Choroid plexus epithelial cell (primary cell): ENCODE measurements at regions not wholly inside any gene's neighbourhood (a gene's known extent, or its start where the extent isn't known, plus 50 kb on each side); places are given as distances from the start of the nearest gene placed in this dataset.
A peak's percentile ranks its signal among the peaks of the same experiment; 100 is the strongest.

Experiments
- DNase-seq: peaks from one replicate; pipeline ENCODE4 v3.0.0-alpha.2; 2010; ENCODE audit warnings: low read depth
- H3K4me3 ChIP-seq: 2 replicates; pipeline ENCODE4 v1.5.1; 2011; ENCODE audit warnings: low read depth, mild to moderate bottlenecking, control low read depth, low read length, moderate library complexity
- TF ChIP-seq, protein P1 (sequence below): conservative IDR thresholded peaks from 2 replicates; pipeline ENCODE4 v1.5.1; 2011; ENCODE audit warnings: low read depth, mild to moderate bottlenecking, control low read depth, inconsistent platforms, low read length, moderate library complexity

DNA sequence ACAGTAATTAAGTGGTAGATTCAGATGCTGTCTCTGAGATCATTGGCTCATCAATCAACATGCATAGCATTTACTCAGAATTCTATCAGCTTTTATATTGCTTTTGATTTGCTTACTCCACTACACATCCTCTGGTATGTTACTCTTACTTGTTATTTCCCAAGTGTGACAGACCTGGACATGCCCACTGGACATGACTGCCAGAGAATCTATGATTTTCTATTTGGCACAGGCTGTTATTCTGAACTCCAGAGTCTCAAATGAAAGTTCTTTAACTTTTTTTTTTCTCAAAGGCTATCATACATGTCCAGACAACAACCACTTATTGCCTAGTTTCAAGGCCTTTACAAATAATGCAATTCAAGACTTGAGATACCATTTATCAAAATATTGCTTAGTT lies 116.1 kb upstream of the ARHGAP24 start:
- no peak for DNase-seq
- H3K4me3 ChIP-seq, result no peak overlapping the region
- TF ChIP-seq, protein P1, sequence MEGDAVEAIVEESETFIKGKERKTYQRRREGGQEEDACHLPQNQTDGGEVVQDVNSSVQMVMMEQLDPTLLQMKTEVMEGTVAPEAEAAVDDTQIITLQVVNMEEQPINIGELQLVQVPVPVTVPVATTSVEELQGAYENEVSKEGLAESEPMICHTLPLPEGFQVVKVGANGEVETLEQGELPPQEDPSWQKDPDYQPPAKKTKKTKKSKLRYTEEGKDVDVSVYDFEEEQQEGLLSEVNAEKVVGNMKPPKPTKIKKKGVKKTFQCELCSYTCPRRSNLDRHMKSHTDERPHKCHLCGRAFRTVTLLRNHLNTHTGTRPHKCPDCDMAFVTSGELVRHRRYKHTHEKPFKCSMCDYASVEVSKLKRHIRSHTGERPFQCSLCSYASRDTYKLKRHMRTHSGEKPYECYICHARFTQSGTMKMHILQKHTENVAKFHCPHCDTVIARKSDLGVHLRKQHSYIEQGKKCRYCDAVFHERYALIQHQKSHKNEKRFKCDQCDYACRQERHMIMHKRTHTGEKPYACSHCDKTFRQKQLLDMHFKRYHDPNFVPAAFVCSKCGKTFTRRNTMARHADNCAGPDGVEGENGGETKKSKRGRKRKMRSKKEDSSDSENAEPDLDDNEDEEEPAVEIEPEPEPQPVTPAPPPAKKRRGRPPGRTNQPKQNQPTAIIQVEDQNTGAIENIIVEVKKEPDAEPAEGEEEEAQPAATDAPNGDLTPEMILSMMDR, result no peak

DNA sequence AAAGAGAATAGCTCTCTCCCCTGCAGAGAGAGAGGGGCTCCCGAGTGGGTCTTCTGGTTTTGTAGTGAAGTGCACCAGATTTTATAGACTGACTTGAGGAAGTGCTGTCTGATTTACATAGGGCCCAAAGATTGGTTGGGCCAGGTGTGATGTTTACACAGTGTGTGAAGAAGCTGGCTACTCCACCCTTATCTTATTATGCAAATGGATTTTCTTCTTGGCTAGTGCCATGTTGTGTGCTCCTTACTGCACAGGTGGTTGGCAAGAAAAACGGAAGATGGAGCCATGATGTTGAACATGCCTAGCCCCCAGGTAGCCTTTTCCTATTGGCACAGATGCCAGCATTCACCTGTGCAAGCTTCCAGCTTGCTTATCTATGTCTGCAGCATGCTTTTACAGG lies 112.4 kb upstream of the ARHGAP24 start:
- DNase-seq, result no peak
- H3K4me3 ChIP-seq, result no peak overlapping the region
- TF ChIP-seq, protein P1, result no peak

DNA sequence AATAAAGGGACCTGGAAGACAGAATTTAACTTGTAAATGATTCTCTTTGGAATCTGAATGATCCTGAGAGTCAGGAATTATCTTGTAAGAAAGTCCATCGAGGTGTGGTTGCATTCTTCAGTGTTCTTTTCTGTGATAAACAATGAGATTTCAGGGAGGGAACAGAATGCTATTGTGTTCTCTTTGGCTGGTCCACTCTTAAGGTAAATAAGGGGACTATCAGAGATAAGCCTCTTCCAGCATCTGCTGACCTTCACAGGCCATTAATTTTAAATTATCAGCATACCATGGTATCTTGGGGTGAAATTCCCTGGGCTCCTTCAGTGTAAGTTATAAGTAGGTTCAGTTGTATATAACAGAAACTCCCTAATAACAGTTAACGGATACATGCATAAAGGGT lies 107.1 kb upstream of the ARHGAP24 start:
- TF ChIP-seq, protein P1, result no peak

DNA sequence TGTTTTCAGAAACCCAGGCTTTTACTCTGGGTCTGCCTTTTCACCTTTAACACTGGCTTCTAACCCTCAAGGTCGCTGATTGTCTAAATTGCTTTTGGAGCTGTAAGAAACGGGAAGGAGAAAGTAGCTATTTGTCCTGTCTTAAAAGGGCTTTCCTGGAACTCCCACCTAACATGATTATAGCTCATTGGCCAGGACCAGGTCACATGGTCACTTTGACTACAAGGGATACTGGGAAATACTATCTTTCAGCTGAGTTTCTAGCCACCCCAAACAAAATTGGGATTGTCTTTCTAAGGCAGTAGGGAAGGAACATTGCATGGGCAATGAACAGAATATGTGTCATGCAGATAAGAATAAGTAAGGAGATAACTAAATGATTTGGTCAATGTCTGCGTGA lies 106.7 kb upstream of the ARHGAP24 start:
- TF ChIP-seq, protein P1, result no peak
- no peak overlapping the region for H3K4me3 ChIP-seq
- DNase-seq, result no peak

More for the DNA sequence above, 107.1 kb upstream of the ARHGAP24 start:
- H3K4me3 ChIP-seq, result no peak overlapping the region
- no peak for DNase-seq

DNA sequence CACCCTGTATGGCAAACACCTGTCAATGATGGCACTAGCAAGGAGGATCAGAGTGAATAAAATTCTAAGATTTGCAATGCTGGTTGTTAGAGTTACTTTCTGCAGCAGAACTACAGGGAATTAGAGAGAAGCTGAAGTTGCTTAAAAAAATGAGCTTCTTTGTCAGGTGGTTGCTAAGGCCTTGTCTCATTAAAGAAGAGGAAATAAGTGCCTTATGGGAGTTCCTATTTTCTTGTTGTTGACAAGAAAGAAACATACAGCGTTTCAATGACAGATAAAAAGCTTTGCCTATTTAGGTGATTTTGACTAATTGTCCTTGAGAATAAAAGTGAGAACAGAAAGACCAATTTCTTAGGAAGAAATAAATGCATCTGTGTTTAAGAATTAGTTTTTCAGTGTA lies 106.0 kb upstream of the ARHGAP24 start:
- TF ChIP-seq, protein P1, result no peak
- DNase-seq, result no peak
- no peak overlapping the region for H3K4me3 ChIP-seq

DNA sequence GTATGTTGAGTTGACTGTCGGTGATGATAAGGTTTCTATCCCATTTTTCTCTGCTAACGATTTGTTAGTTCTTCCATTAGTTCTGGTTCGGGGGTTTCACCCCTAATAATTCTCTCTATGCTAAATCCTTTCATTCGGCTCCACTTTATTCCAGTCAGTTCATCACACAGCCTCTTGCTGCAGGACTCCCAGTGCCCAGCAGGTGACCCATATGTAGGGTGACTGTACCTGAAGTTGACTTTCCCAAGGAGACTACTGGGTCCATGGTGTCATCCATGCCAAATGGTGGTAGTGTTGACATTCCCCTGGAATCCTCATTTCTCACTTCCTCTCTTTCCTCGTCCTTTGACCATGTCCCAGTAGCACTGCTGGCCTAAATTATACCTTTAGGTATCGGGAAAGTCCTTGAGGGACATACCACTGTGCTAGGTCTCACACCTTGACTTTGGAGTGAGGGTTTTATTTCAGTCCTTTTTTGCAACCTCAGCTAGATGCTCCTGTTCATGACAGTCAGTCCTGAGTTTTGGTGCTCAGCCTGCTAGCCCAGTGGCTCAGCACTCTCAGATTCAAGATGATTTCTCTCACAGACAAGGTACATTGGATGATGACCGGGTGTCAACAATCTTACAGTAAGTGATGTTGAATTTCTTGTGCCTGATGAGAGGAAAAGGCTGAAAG lies 105.1 kb upstream of the ARHGAP24 start:
- H3K4me3 ChIP-seq, result no peak overlapping the region
- DNase-seq, result no peak
- TF ChIP-seq, protein P1, result peak; percentile 17

DNA sequence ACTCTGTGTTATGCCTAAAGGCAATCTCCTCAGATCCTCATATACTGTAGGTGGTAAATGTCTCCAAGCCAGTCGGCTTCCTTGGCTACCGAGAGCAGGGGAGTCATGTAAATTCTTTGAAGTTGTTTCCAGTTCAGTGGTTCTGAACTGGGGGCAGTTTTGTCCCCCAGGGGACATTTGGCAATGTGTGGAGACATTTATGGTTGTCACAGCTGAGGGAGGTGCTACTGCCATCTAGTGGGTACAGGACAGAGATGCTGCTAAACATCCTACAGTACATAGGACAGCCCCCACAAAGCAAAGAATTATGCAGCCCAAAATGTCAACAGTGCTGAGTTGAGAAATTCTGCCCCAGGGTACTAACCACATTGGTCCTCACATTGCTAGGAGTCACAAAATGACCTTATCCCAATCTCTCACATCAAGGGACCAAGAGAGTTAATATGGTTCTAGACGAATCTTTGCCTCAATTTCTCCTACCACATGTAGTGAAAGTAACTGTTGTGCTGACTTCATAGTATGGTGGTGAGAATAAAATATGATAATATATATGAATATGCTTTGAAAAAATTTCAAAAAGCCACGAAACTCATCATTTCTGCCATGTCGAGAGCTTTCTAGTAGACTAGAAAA lies 104.4 kb upstream of the ARHGAP24 start:
- TF ChIP-seq, protein P1, result peak; percentile 90
- DNase-seq, result peak; percentile 65
- H3K4me3 ChIP-seq, result no peak overlapping the region
